Suppressor macrophage treated with lipopolysaccharide for 4 hours (primary cell): ENCODE measurements at regions not wholly inside any gene's neighbourhood (a gene's known extent, or its start where the extent isn't known, plus 50 kb on each side); places are given as distances from the start of the nearest gene placed in this dataset.

Source experiments
- DNase-seq: peaks from one replicate; pipeline ENCODE4 v3.0.0-alpha.2; 2020

DNA sequence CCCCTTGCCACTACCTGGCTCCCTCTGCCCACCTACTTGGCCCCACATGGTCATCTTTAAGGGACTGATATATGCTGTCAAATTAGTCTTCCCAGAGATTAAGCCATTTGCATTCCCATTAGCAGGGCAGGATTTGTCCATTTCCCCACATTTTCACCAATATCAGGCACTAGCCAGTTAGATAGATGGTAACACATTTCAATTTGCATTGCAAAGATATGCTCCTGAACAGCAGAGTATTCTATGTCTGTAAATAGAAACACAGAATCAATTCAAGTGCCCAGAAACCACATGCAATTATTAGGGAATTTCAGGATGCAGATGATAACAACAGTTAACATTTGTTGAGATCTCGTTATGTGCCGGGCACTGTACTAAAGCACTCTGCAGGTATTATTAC, 92.6 kb upstream of the IL12B start:
- no peak for DNase-seq

DNA sequence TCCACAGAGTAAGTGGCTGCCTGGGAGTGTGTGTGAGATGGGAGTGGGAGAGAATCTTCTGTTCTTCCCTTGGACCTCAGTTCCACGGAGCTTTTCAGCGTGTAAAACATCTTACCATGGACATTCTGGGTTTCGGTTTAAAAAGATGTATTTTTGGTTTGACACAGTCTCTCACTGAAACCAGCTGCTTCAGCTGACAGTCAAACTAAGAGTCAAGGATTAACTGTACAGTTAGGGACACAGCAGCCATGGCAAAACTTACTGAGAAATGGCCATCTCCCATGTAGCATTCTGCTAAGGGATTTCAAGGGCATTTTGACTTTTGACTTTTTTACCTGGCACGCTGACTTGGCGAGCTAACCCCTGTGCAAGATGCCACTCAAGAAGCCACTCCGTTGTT, 93.8 kb upstream of the IL12B start:
- no peak for DNase-seq

GRCh38 chr5:159426694-159427093, 96.4 kb upstream of the IL12B start:
- DNase-seq, result no peak

GRCh38 chr5:159427180-159428012, 97.1 kb upstream of the IL12B start:
- DNase-seq, result peak; percentile 30

DNA sequence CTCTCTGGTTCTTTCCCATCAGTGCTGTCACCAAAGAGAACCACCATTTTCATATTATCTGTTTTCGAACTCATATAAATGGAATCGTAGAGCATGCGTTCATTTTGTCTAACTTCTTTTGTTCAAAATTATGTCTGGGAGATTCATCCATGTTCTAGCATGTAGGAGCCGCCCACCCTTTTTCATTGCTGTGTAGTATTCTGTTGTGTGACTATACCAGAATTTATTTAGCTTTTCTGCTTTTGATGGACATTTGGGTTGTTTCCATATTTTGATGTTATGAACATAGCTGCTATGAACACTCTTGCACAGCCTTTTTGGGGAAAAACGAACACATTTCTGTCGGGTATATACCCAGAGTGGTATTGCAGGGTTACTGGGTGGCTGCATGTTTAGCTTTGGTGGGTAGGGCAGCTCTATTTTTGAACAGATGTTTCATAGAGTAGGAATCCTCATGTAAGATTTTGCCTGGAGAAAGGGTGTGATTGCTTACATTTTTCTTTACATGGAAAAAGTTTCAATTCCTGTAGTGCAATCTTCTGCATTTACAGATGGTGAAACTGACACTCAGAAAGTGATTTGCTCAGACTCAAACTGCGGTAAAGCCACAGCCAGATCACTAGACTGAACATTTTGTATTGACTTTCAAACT, 100.2 kb upstream of the IL12B start:
- peak; percentile 17 for DNase-seq

DNA sequence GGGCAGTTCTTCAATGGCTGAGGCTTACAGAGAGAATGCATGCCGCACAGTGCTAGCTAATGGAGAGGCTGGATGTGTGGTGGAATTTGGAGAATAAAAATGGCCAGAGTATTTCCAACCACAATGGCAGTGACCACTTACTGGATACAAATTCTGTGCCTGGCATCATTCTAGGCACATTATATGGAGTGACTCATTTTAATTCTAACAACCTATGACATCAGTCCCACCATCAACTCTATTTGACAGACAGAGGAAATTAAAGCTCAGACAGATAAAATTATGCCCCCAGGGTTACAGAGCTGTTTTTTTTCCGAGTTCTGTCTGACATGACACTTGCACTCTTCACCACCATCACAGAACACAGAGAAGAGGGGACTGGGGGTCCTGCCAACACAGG, 105.6 kb upstream of the IL12B start:
- no peak for DNase-seq

DNA sequence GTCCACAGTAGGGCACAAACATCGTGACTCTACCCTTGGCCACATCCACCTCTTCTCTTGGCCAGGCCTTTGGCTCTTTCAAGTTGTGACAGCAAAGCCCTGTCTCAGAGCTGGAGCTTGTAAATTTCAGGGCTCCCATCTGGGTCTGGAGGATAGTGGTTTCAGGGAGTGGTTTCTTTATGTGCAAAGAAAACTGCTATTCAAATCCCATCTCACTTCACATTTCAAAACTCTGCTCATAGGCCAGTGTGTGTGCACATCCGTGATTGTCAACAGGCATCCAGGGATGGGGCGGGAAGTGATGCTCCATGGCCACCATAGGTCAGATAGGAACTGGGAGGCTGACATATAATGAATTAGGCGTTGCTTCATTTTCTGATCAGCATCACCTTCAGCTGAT, 107.8 kb upstream of the IL12B start:
- DNase-seq, result no peak

- no peak for DNase-seq
Measured at GRCh38 chr5:159439002-159439401, 108.7 kb upstream of the IL12B start.

DNA sequence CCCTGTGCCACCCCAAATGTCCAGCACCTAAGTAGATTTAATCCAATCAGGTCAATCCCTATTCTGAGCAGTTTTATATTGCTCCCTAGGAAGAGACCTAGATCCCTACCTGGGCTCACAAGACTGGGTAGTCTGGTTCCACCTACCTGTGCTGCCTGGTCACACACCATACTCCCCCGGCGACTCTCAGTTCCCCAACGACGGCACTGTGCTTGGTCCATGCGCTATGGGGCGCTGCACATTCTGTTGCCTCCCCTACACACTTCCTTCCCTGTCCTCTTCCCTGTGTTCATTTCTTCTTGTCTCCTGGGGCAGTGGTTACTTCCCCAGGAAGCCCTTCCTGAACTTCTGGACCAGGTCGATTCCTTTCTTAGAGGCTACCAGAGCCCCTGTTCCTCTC, 109.9 kb upstream of the IL12B start:
- DNase-seq, result no peak

- DNase-seq, result no peak
Measured at GRCh38 chr5:159440968-159441367, 110.7 kb upstream of the IL12B start.

DNA sequence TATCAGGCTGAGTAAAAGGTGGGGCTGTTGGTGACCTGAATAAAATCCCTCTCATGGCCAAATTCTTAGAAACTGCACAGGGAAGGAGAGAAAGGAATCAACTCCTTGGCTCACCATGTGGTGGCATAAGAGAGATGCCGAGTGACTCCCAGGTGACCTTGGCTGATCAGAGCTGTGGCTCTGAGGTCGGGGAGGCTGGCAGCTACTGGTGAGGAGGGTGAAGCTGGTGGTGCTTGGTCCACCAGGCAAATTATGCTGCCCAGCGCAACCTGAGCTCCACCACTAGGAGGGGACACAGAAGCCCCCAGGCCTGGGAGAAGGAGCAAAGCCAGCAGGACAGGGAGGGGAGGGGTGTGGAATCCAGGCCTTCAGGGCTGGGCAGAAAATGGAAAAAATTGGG, 111.2 kb upstream of the IL12B start:
- no peak for DNase-seq

DNA sequence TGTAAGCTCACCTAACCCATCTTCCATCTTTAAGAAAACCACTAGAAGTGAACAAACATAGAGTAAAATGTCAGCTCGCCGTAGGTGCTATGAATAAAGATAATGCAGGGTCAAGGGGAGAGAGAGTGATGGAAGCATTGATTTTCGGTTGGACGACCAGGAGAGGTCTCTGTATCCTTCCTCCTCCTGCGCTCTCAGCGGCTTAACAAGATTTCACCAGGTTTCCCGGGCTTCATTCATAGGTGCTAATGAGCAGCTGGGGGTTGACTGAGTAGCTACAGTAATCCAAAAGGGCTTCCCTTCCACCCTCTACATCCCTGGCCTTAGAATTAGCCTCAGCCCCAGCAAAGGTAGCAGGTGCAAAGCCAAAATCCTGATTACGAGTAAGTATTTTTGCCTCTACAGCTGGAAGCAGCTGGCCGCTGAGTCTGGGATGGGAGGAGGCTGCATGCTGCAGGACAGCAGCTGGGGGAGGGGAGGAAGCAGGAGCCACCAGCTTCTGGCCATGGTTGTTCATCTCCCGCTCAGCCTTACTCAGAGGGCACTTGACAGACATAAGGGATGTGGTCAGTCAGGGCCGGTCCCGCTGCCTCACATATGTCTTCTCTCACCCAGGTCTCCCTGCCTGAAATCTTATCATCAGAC, 112.0 kb upstream of the IL12B start:
- no peak for DNase-seq

DNA sequence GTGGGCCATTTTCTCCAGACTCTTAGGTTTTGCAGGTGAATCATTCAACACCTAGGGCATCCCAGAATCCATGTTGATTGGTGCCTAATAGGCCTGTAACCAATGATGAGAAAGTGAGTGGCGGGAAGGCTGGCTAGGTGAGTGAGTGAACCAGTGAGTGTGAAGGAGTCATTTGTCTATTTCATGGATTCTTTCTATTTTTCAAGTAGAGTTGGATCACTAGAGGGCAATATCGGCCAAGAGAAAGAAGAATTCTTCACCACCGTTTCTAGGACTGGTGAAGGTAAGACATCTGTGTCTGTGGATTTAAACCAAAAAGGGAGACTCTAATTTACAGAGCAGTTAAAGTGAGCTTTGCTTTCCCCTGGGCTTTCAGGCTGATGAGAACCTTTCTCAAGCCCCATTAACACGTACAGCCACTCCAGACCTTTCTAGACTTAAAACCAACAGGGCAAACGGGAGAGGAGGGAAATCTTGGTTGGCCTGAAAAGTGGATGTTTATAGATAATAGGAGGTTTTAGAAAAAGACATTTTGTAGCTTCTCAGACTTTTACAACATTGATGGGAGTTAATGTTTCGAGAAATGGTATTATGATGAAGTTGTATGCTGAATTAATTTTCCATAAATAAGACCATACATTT, 114.3 kb upstream of the IL12B start:
- DNase-seq, result peak; percentile 42

- no peak for DNase-seq
Measured at GRCh38 chr5:159447116-159447515, 116.8 kb upstream of the IL12B start.

DNA sequence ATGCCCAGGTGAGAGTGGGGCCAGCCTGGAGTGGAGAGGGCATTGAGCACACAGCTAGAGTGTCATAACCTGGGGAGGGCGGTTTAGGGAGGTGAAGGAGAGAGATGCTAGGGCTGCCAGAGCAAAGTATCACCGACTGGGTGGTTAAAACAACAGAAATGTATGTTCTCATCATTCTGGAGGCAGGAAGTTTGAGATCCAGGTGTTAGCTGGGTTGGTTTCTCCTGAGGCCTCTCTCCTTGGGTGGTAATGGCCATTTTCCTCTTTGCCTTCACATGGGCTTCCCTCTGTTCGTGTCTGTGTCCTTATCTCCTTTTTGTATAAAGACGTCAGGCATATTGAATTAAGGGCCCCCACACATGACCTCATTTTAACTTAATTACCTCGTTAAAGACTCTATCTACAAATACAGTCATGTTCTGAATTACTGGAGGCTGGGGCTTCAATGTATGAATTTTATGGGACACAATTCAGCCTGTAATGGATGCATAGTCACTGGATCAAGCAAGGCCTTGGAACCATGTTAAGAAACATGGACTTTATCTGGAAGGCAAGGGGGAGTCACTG, 118.6 kb upstream of the IL12B start:
- no peak for DNase-seq

DNA sequence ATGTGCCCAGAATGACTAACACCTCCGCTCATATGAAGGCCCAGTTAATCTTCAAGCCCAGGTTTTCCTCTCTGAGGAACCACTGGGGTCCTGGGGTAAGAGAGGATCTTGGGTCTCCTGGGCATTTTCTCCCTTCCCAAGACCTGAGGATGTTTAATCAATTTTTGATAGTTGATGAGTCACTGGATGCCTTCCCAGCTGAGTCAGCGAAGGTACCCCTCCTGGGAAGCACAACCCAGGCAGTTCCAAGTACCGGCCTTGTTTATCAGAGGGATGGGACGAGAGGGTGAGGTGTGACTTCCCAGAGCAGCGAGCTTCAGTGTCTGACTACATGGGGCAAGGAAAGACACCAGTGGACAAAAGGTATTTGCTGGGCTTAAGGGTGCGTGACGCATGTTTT, 119.6 kb upstream of the IL12B start:
- DNase-seq, result no peak

GRCh38 chr5:159450417-159450816, 120.1 kb upstream of the IL12B start:
- DNase-seq, result no peak

DNA sequence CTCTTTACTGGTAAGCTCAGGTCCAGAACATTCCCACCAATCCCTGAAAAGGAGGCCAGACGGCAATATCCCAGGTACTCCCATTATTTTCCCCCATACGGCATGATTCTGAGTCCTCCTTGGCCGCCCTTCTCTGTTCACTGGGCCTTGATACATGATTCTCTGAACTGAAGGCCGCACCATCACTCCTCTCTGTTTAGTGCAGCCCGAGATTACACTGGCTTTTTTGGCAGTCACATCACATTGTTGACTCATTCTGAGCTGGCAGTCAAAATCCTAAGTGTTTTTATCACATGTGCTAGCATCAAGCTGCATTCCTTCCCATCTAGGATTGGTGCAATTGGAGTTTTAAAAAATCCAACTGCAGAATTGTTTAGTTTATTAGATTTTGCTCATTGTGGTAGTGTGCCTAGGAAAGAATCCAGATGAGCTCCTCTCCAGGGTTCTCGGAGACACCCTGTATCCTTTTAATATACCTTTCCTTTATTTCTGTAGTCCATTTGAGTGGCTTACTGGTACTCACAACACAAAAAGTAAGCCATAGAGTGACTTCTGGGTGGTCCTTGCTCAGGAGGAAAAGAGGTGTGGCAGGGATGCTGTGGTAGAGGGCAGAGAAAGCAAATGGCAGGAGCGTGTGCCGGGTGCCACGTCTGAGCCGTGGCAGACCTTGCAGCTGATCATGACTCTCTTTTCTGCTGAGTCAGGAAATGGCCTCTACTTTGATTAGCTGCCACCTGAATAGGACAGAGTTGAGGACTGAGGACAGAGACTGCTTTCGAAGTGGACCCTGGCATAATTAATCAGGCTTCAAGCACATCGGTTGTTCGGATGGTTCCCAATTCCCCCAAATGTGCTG, 121.1 kb upstream of the IL12B start:
- DNase-seq, result no peak

- DNase-seq, result no peak
Measured at GRCh38 chr5:159452480-159453167, 122.3 kb upstream of the IL12B start.

GRCh38 chr5:159453209-159453608, 122.9 kb upstream of the IL12B start:
- DNase-seq, result no peak

GRCh38 chr5:159456261-159456660, 126.0 kb upstream of the IL12B start:
- no peak for DNase-seq
